Activated CD8-positive, alpha-beta T cell treated with anti-CD3 and anti-CD28 coated beads for 36 hours (primary cell): ENCODE measurements at regions not wholly inside any gene's neighbourhood (a gene's known extent, or its start where the extent isn't known, plus 50 kb on each side); places are given as distances from the start of the nearest gene placed in this dataset.
"Not testable (repeated sequence)": the region's sequence is repeated elsewhere in the genome, so short reads cannot be mapped to it uniquely, and the experiment has no call there.

ENCODE experiments used
- ATAC-seq: fragments of 200-7000 bp; cut with Tn5 transposase; one replicate; pipeline ENCODE4 v1.10.0; 2021; ENCODE audit warnings: mild to moderate bottlenecking, moderate library complexity
- CTCF ChIA-PET: fragments of 350-600 bp; sonication (Branson Sonifier 250); formaldehyde crosslinking; loops from one replicate; lab custom pipeline; 2021; ENCODE audit warnings: antibody characterized with exemption; lab: Charles Lee
- POLR2A ChIA-PET: fragments of 350-600 bp; sonication (Branson Sonifier 250); formaldehyde crosslinking; loops from one replicate; lab custom pipeline; 2021; ENCODE audit warnings: antibody characterized with exemption; lab: Charles Lee
- DNase-seq: peaks from one replicate; pipeline ENCODE4 v3.0.0-alpha.2; 2020
- H3K27ac Mint-ChIP-seq: one replicate; pipeline ENCODE4 v1.8.0; 2021; ENCODE audit warnings: mild to moderate bottlenecking, mixed read lengths
- H3K27me3 Mint-ChIP-seq: one replicate; pipeline ENCODE4 v1.8.0; 2021; ENCODE audit warnings: mixed read lengths
- H3K36me3 Mint-ChIP-seq: one replicate; pipeline ENCODE4 v1.8.0; 2021; ENCODE audit warnings: low read depth, mixed read lengths
- H3K4me1 Mint-ChIP-seq: one replicate; pipeline ENCODE4 v1.8.0; 2021; ENCODE audit warnings: low read depth, mixed read lengths
- H3K4me3 Mint-ChIP-seq: one replicate; pipeline ENCODE4 v1.8.0; 2021; ENCODE audit warnings: mild to moderate bottlenecking, moderate library complexity, mixed read lengths
- H3K9me3 Mint-ChIP-seq: one replicate; pipeline ENCODE4 v1.8.0; 2021; ENCODE audit warnings: mixed read lengths
- CTCF ChIP-seq: fragments of 200-600 bp; IDR thresholded peaks from one replicate; pipeline ENCODE4 v1.8.0; 2022; ENCODE audit warnings: antibody characterized with exemption, mild to moderate bottlenecking
- intact Hi-C: fragments of 100-400 bp; cut with micrococcal nuclease; formaldehyde crosslinking; loops from one replicate; pipeline ENCODE4 v1.10.0; 2022

- no peaks in the 10 kb centered on the region for H3K4me1 Mint-ChIP-seq
- CTCF ChIA-PET = no interaction called here
- no peaks in the 10 kb centered on the region for H3K9me3 Mint-ChIP-seq
- intact Hi-C loops = no loop called here
- no peaks in the 10 kb centered on the region for H3K27me3 Mint-ChIP-seq
- no peak overlapping the region for H3K27ac Mint-ChIP-seq
- POLR2A ChIA-PET = no interaction called here
- no peak overlapping the region for H3K4me3 Mint-ChIP-seq
- H3K36me3 Mint-ChIP-seq = no peaks in the 10 kb centered on the region
- DNase-seq = no peak
- ATAC-seq = no peak
- no peak for TF ChIP-seq CTCF
Measured at GRCh38 chr12:131466306-131466705, 244.6 kb upstream of the SFSWAP start.

GRCh38 chr12:131466932-131467331 lies 244.0 kb upstream of the SFSWAP start:
- H3K36me3 Mint-ChIP-seq = no peaks in the 10 kb centered on the region
- H3K27ac Mint-ChIP-seq = no peak overlapping the region
- no peak for TF ChIP-seq CTCF
- no peak for DNase-seq
- H3K9me3 Mint-ChIP-seq = no peaks in the 10 kb centered on the region
- intact Hi-C loops = no loop called here
- ChIA-PET CTCF (interaction anchor here (1.0 kb wide), 1 partner anchor 13 kb away, joined by 3 read pairs; no protein-coding TSS in a partner anchor), POLR2A (no interaction called here)
- H3K27me3 Mint-ChIP-seq = no peaks in the 10 kb centered on the region
- no peak overlapping the region for H3K4me3 Mint-ChIP-seq
- no peaks in the 10 kb centered on the region for H3K4me1 Mint-ChIP-seq
- ATAC-seq = no peak

- Mint-ChIP-seq H3K36me3 (no peaks in the 10 kb centered on the region), H3K9me3 (no peaks in the 10 kb centered on the region), H3K4me1 (no peaks in the 10 kb centered on the region), H3K4me3 (no peak overlapping the region), H3K27ac (no peak overlapping the region), H3K27me3 (no peaks in the 10 kb centered on the region)
- CTCF ChIA-PET = no interaction called here
- POLR2A ChIA-PET = interaction anchor here (0.6 kb wide), 1 partner anchor 33 kb away, joined by 3 read pairs; no protein-coding TSS in a partner anchor
- ATAC-seq (no peak), DNase-seq (no peak)
- TF ChIP-seq CTCF = no peak
- intact Hi-C loops = no loop called here
Measured at GRCh38 chr12:131468206-131468605, 242.7 kb upstream of the SFSWAP start.

- ATAC-seq, intact Hi-C loops, H3K4me3 Mint-ChIP-seq, H3K9me3 Mint-ChIP-seq, DNase-seq, H3K4me1 Mint-ChIP-seq, CTCF ChIA-PET, H3K27ac Mint-ChIP-seq, POLR2A ChIA-PET, H3K27me3 Mint-ChIP-seq, H3K36me3 Mint-ChIP-seq: not testable (repeated sequence)
Measured at GRCh38 chr12:131469945-131470344, 240.9 kb upstream of the SFSWAP start.

GRCh38 chr12:131471271-131471905 lies 239.5 kb upstream of the SFSWAP start:
- Mint-ChIP-seq H3K4me1 (peaks cover 4% of the 10 kb centered on the region), H3K27me3 (no peaks in the 10 kb centered on the region), H3K36me3 (no peaks in the 10 kb centered on the region), H3K9me3 (no peaks in the 10 kb centered on the region), H3K27ac (no peak overlapping the region), H3K4me3 (no peak overlapping the region)
- no peak for DNase-seq
- intact Hi-C loops = no loop called here
- POLR2A ChIA-PET = no interaction called here
- no peak for TF ChIP-seq CTCF
- no peak for ATAC-seq
- CTCF ChIA-PET = no interaction called here
